A549 (cell line): ENCODE measurements at regions not wholly inside any gene's neighbourhood (a gene's known extent, or its start where the extent isn't known, plus 50 kb on each side); places are given as distances from the start of the nearest gene placed in this dataset.

Source experiments
- ATAC-seq, 2 experiments: fragments of 200-7000 bp in 1 of 2; fragments of >200 bp in 1 of 2; cut with Nextera tagmentation in 1 of 2; cut with Tn5 transposase in 1 of 2; 3 replicates each; pipeline versions ENCODE4 v1.8.0 to v1.9.1; 2018 to 2020; ENCODE audit warnings: mild to moderate bottlenecking in 1 of 2, moderate library complexity in 1 of 2
- CTCF ChIA-PET: fragments of 300-600 bp; sonication (Branson Sonifier 250); formaldehyde crosslinking; extraction: SDS; loops from one replicate; lab custom pipeline; 2021; ENCODE audit warnings: antibody characterized with exemption, inconsistent platforms; lab: Yijun Ruan, JAX
- POLR2A ChIA-PET: fragments of 350-600 bp; formaldehyde crosslinking; extraction: SDS; loops from one replicate; lab custom pipeline; 2021; ENCODE audit warnings: antibody characterized with exemption, inconsistent platforms; lab: Yijun Ruan, JAX
- DNase-seq, 2 experiments: peaks; one replicate each; pipeline versions ENCODE4 v3.0.0 to v3.0.0-alpha.2; 2011 to 2016; ENCODE audit warnings: low read depth in 1 of 2, low spot score in 1 of 2
- FAIRE-seq: peaks from 2 replicates; lab custom pipeline; 2011; peaks lifted over from hg19 to GRCh38; lab: Jason Lieb, UNC
- H3K27ac ChIP-seq, 2 experiments: fragments of >200 bp; sonication (Bioruptor Twin); formaldehyde crosslinking; 3 replicates each; pipeline ENCODE4 v1.5.1; 2016 to 2017
- H3K4me1 ChIP-seq: fragments of >200 bp; sonication (Bioruptor Twin); formaldehyde crosslinking; 3 replicates; pipeline ENCODE4 v1.6.1; 2016
- H3K4me2 ChIP-seq: fragments of >200 bp; sonication (Bioruptor Twin); formaldehyde crosslinking; 3 replicates; pipeline ENCODE4 v1.6.1; 2016
- H3K4me3 ChIP-seq: fragments of >200 bp; sonication (Bioruptor Twin); formaldehyde crosslinking; 3 replicates; pipeline ENCODE4 v1.5.1; 2016
- H3K9me3 ChIP-seq: fragments of >200 bp; sonication (Bioruptor Twin); formaldehyde crosslinking; 3 replicates; pipeline ENCODE4 v1.6.1; 2016
- BHLHE40 ChIP-seq: IDR thresholded peaks from 2 replicates; pipeline ENCODE4 v1.6.1; 2012; ENCODE audit warnings: low read depth, low read length, inconsistent platforms
- CEBPB ChIP-seq, 2 experiments: fragments of >200 bp in 1 of 2; sonication (Bioruptor Twin) in 1 of 2; formaldehyde crosslinking in 1 of 2; IDR thresholded peaks; 2 replicates each; pipeline ENCODE4 v1.6.1; 2012 to 2016
- CHD2 ChIP-seq: fragments of 150-350 bp; IDR thresholded peaks from 2 replicates; pipeline ENCODE4 v1.6.1; 2014; ENCODE audit warnings: low read length; ENCODE audit not compliant: partially characterized antibody
- EP300 ChIP-seq, 2 experiments: fragments of >200 bp; sonication (Bioruptor Twin); formaldehyde crosslinking; IDR thresholded peaks; 2 replicates in 1 of 2; 3 replicates in 1 of 2; pipeline ENCODE4 v1.6.1; 2016 to 2017
- GATA3 ChIP-seq: IDR thresholded peaks from 2 replicates; pipeline ENCODE4 v1.6.1; 2012; ENCODE audit warnings: borderline replicate concordance
- HOXB13 ChIP-seq: fragments of 250-450 bp; sonication (Bioruptor Pico); IDR thresholded peaks from 2 replicates; pipeline ENCODE4 v1.5.0; 2020; ENCODE audit warnings: low read depth, mild to moderate bottlenecking, moderate library complexity
- HOXB5 ChIP-seq: fragments of 250-450 bp; sonication (Bioruptor Pico); IDR thresholded peaks from 2 replicates; pipeline ENCODE4 v1.5.0; 2020; ENCODE audit warnings: mild to moderate bottlenecking, moderate library complexity
- KDM1A ChIP-seq: fragments of 200-600 bp; sonication (generic); IDR thresholded peaks from 2 replicates; pipeline ENCODE4 v1.6.1; 2016; ENCODE audit warnings: low read depth, mild to moderate bottlenecking
- MAFK ChIP-seq: fragments of 450-650 bp; IDR thresholded peaks from 2 replicates; pipeline ENCODE4 v1.6.1; 2014; ENCODE audit not compliant: partially characterized antibody
- MYC ChIP-seq: IDR thresholded peaks from 2 replicates; pipeline ENCODE4 v1.6.1; 2012; ENCODE audit warnings: mild to moderate bottlenecking, inconsistent platforms, low read length, improper control_type of control experiment, borderline replicate concordance
- NFE2L2 ChIP-seq: fragments of 150-350 bp; conservative IDR thresholded peaks from 2 replicates; pipeline ENCODE4 v1.6.1; 2014; ENCODE audit warnings: low read length
- RCOR1 ChIP-seq: fragments of 150-350 bp; IDR thresholded peaks from 2 replicates; pipeline ENCODE4 v1.6.1; 2014; ENCODE audit warnings: antibody characterized with exemption, low read length, low read depth
- RNF2 ChIP-seq: fragments of 200-600 bp; sonication (generic); IDR thresholded peaks from 2 replicates; pipeline ENCODE4 v1.6.1; 2016; ENCODE audit warnings: low read depth, mild to moderate bottlenecking, antibody characterized with exemption, moderate library complexity, borderline replicate concordance
- TP53 ChIP-seq: fragments of 250-450 bp; sonication (Bioruptor Pico); IDR thresholded peaks from 2 replicates; pipeline ENCODE4 v1.5.0; 2021; ENCODE audit warnings: mild to moderate bottlenecking, moderate library complexity
- ZC3H11A ChIP-seq: fragments of 450-650 bp; IDR thresholded peaks from 2 replicates; pipeline ENCODE4 v1.6.1; 2014; ENCODE audit warnings: antibody characterized with exemption, mild to moderate bottlenecking
- ZFP36 ChIP-seq: fragments of 450-650 bp; IDR thresholded peaks from 2 replicates; pipeline ENCODE4 v1.6.1; 2014; ENCODE audit warnings: borderline replicate concordance; ENCODE audit not compliant: partially characterized antibody
- ZSCAN20 ChIP-seq: fragments of 250-450 bp; sonication (Bioruptor Pico); IDR thresholded peaks from 2 replicates; pipeline ENCODE4 v1.8.0; 2022; ENCODE audit warnings: mild to moderate bottlenecking, moderate library complexity
- WGBS: methylation state at CpG from one replicate; pipeline ENCODE4 v1.1.6; 2017; ENCODE audit errors: missing lambda C conversion rate; 5-methylcytosine and 5-hydroxymethylcytosine counted together
- TF ChIP-seq, protein P1 (sequence below): fragments of 200-600 bp; sonication (generic); IDR thresholded peaks from 2 replicates; pipeline ENCODE4 v1.6.1; 2016; ENCODE audit warnings: antibody characterized with exemption, mild to moderate bottlenecking, moderate library complexity
- TF ChIP-seq, protein P2 (sequence below): fragments of >200 bp; sonication (Bioruptor Twin); formaldehyde crosslinking; IDR thresholded peaks from 2 replicates; pipeline ENCODE4 v1.6.1; 2016
- TF ChIP-seq, protein P3 (sequence below): IDR thresholded peaks from 2 replicates; pipeline ENCODE4 v1.6.1; 2012
- TF ChIP-seq, protein P4 (sequence below): fragments of 250-450 bp; sonication (Bioruptor Pico); IDR thresholded peaks from 2 replicates; pipeline ENCODE4 v1.5.0; 2021; ENCODE audit warnings: mild to moderate bottlenecking, moderate library complexity, borderline replicate concordance
- TF ChIP-seq, protein P5 (sequence below): fragments of >200 bp; sonication (Bioruptor Twin); formaldehyde crosslinking; IDR thresholded peaks from 3 replicates; pipeline ENCODE4 v1.5.1; 2016

DNA sequence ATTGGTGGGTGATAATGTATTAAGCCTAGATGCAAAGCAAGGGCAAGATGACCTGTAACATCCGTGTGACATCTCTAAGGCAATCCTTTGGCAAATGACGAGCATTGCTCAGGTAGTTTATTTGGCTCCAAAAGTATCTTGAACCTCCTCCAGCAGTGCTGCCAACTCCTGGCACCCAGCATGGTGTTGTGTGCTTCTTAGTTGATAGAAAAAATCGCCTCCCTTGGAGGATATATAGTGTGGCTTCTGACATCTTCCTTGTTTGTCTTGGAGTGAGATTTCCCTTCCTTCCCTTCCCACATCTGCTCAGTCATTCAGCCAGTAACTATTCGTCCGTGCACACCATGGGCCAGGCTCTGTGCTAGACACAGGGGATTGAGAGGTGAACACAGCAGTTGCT, 121.8 kb downstream of the TOMM20 start:
- Histone ChIP-seq H3K27ac (no peak overlapping the region), H3K9me3 (0 out of 3 replicates have a peak, but pooled peaks cover 6% of the 10 kb centered on the region), H3K4me3 (no peak overlapping the region), H3K4me2 (no peak overlapping the region), H3K4me1 (peaks cover 8% of the 10 kb centered on the region)
- no peak for ATAC-seq
- WGBS = 74% methylated on average over 5 of the region's 5 CpGs
- CTCF ChIA-PET = interaction anchor here (0.7 to 1.5 kb wide), 2 partner anchors 77 kb away, joined by 4 read pairs; no protein-coding TSS in a partner anchor
- FAIRE-seq = no peak
- POLR2A ChIA-PET = no interaction called here
- TF ChIP-seq, protein P1, sequence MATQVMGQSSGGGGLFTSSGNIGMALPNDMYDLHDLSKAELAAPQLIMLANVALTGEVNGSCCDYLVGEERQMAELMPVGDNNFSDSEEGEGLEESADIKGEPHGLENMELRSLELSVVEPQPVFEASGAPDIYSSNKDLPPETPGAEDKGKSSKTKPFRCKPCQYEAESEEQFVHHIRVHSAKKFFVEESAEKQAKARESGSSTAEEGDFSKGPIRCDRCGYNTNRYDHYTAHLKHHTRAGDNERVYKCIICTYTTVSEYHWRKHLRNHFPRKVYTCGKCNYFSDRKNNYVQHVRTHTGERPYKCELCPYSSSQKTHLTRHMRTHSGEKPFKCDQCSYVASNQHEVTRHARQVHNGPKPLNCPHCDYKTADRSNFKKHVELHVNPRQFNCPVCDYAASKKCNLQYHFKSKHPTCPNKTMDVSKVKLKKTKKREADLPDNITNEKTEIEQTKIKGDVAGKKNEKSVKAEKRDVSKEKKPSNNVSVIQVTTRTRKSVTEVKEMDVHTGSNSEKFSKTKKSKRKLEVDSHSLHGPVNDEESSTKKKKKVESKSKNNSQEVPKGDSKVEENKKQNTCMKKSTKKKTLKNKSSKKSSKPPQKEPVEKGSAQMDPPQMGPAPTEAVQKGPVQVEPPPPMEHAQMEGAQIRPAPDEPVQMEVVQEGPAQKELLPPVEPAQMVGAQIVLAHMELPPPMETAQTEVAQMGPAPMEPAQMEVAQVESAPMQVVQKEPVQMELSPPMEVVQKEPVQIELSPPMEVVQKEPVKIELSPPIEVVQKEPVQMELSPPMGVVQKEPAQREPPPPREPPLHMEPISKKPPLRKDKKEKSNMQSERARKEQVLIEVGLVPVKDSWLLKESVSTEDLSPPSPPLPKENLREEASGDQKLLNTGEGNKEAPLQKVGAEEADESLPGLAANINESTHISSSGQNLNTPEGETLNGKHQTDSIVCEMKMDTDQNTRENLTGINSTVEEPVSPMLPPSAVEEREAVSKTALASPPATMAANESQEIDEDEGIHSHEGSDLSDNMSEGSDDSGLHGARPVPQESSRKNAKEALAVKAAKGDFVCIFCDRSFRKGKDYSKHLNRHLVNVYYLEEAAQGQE = no peak
- TF ChIP-seq, protein P2, sequence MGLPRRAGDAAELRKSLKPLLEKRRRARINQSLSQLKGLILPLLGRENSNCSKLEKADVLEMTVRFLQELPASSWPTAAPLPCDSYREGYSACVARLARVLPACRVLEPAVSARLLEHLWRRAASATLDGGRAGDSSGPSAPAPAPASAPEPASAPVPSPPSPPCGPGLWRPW = no peak
- TF ChIP-seq CHD2 (no peak), EP300 (IDR thresholded peaks at IDR 0.05) (no peak), HOXB13 (CRISPR knock-in tag) (no peak), TP53 (CRISPR knock-in tag) (no peak), KDM1A (no peak), GATA3 (no peak), CEBPB (IDR thresholded peaks at IDR 0.05) (no peak), RNF2 (no peak), HOXB5 (CRISPR knock-in tag) (no peak), BHLHE40 (no peak), ZFP36 (no peak), ZSCAN20 (CRISPR knock-in tag) (no peak), ZC3H11A (no peak)
- TF ChIP-seq, protein P3, sequence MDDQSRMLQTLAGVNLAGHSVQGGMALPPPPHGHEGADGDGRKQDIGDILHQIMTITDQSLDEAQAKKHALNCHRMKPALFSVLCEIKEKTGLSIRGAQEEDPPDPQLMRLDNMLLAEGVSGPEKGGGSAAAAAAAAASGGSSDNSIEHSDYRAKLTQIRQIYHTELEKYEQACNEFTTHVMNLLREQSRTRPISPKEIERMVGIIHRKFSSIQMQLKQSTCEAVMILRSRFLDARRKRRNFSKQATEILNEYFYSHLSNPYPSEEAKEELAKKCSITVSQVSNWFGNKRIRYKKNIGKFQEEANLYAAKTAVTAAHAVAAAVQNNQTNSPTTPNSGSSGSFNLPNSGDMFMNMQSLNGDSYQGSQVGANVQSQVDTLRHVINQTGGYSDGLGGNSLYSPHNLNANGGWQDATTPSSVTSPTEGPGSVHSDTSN = no peak
- TF ChIP-seq, protein P4, sequence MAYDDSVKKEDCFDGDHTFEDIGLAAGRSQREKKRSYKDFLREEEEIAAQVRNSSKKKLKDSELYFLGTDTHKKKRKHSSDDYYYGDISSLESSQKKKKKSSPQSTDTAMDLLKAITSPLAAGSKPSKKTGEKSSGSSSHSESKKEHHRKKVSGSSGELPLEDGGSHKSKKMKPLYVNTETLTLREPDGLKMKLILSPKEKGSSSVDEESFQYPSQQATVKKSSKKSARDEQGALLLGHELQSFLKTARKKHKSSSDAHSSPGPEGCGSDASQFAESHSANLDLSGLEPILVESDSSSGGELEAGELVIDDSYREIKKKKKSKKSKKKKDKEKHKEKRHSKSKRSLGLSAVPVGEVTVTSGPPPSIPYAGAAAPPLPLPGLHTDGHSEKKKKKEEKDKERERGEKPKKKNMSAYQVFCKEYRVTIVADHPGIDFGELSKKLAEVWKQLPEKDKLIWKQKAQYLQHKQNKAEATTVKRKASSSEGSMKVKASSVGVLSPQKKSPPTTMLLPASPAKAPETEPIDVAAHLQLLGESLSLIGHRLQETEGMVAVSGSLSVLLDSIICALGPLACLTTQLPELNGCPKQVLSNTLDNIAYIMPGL = no peak
- DNase-seq = no peak

DNA sequence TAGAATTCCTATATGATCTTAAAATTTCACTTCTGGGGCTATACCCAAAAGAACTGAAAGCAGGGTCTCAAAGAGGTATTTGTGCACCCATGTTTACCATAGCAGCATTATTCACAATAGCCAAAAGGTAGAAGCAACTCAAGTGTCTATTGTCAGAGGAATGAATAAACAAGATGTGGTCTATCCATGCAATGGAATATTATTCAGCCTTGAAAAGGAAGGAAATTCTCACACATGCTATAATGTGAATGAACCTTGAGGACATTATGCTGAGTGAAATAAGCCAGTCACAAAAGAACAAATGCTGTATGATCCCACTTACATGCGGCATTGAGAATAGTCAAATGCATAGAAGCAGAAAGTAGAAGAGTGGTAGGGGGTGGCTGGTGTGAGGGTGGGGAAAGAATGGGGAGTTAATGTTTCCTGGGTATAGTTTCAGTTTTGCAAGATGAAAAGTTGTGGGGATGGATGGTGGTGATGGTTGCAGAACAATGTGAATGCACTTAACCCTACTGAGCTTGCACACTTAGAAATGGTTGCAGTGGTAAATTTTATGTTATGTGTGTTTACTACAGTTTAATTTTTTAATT, 122.4 kb downstream of the TOMM20 start:
- POLR2A ChIA-PET = no interaction called here
- H3K4me2 ChIP-seq = no peak overlapping the region
- TF ChIP-seq CHD2 = no peak
- TF ChIP-seq NFE2L2 = no peak
- TF ChIP-seq MYC = no peak
- no peak for TF ChIP-seq MAFK
- no peak for TF ChIP-seq RCOR1
- TF ChIP-seq, protein P5, sequence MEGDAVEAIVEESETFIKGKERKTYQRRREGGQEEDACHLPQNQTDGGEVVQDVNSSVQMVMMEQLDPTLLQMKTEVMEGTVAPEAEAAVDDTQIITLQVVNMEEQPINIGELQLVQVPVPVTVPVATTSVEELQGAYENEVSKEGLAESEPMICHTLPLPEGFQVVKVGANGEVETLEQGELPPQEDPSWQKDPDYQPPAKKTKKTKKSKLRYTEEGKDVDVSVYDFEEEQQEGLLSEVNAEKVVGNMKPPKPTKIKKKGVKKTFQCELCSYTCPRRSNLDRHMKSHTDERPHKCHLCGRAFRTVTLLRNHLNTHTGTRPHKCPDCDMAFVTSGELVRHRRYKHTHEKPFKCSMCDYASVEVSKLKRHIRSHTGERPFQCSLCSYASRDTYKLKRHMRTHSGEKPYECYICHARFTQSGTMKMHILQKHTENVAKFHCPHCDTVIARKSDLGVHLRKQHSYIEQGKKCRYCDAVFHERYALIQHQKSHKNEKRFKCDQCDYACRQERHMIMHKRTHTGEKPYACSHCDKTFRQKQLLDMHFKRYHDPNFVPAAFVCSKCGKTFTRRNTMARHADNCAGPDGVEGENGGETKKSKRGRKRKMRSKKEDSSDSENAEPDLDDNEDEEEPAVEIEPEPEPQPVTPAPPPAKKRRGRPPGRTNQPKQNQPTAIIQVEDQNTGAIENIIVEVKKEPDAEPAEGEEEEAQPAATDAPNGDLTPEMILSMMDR = no peak
- TF ChIP-seq, all 56 proteins: peak for 0
- Histone ChIP-seq H3K4me1 (peaks cover 2% of the 10 kb centered on the region; the same call in 2 of the 3 replicates), H3K27ac (no peak overlapping the region), H3K9me3 (0 out of 3 replicates have a peak, but pooled peaks cover 6% of the 10 kb centered on the region), H3K4me3 (no peak overlapping the region)
- no peak for DNase-seq
- FAIRE-seq = no peak
- CTCF ChIA-PET = interaction anchor here (1.5 kb wide), 1 partner anchor 77 kb away, joined by 4 read pairs; no protein-coding TSS in a partner anchor
- ATAC-seq = no peak
- 94% methylated on average over 1 of the region's 1 CpG for WGBS
